A204.1 (cell line): ENCODE measurements at regions not wholly inside any gene's neighbourhood (a gene's known extent, or its start where the extent isn't known, plus 50 kb on each side); places are given as distances from the start of the nearest gene placed in this dataset.

Experiments
- FAIRE-seq: peaks from 2 replicates; lab custom pipeline; 2012; peaks lifted over from hg19 to GRCh38; lab: Jason Lieb, UNC

DNA sequence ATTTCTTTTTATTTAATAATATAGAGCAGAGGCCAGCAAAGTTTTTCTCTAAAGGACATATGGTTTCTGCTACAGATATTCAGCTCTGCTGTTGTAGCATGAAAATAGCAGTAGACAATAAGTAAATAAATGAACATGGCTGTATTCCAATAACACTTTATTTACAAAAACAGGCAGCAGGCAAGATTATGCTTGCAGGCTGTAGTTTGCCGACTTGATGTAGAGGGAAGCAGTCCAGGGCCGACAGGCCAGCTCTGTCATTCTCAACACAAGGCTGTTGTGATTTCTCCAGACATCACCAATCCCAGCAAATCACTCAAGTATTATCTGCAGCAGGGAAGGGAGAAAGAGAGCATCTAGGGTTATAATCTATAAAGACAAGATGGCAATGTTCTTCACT, 1062.5 kb upstream of the PCDH9 start:
- FAIRE-seq: no peak

DNA sequence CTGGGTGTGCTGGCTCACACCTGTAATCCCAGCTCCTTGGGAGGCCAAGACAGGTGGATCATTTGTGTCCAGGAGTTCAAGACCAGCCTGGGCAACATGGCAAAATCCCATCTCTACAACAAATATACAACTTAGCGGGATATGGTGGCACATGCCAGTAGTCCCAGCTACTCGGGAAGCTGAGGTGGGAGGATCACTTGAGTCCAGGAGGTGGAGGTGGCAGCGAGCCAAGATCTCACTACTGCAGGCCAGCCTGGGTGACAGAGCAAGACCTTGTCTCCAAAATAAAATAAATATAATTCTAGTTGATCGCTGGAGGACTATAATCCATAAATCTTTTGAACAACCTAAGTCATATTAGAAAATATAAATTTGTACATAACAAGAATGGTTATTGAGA, 1061.5 kb upstream of the PCDH9 start:
- no peak for FAIRE-seq

- FAIRE-seq: no peak
Measured at GRCh38 chr13:68275758-68276157, 1045.6 kb upstream of the PCDH9 start.

- no peak for FAIRE-seq
Measured at GRCh38 chr13:68272652-68273051, 1042.5 kb upstream of the PCDH9 start.

- no peak for FAIRE-seq
Measured at GRCh38 chr13:68264692-68265091, 1034.6 kb upstream of the PCDH9 start.

GRCh38 chr13:68261105-68261504, 1031.0 kb upstream of the PCDH9 start:
- FAIRE-seq: no peak

- FAIRE-seq: no peak
Measured at GRCh38 chr13:68257111-68257842, 1027.1 kb upstream of the PCDH9 start.

GRCh38 chr13:68254151-68254550, 1024.0 kb upstream of the PCDH9 start:
- FAIRE-seq: no peak

- FAIRE-seq: no peak
Measured at GRCh38 chr13:68234274-68234673, 1004.1 kb upstream of the PCDH9 start.

GRCh38 chr13:68232351-68233130, 1002.4 kb upstream of the PCDH9 start:
- no peak for FAIRE-seq

DNA sequence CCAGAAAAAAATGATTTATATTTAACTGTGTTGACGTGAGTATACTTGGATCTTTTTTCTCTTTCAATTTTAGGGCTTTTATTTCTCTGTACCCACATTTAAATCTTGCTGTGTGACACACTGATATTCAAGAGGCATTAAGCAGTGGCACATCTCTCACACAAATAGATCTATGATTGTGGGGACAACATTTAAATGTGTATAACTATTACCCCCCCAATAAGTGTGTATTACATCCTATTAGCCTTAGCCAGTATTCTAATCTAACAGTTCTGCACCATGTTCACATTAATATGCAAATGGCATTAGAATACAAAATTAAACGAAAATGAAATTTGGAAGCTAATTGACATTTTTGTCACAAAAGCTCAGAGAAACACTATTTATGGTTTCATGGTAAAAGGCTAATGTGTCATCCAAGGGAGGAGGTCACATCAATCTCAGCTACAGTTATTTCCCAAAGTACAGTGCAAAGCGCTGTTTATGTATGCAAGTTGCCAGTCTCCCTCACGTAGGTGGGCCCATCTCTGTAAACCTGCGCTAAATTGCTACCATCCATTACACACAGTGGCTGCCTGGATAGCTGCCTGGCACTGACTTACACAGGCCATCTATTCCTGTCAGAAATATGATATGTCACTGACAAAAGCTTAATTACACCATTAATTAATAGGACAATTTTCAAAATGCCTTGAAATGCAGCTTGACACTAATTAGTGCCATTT, 984.7 kb upstream of the PCDH9 start:
- FAIRE-seq: no peak

- no peak for FAIRE-seq
Measured at GRCh38 chr13:68199271-68199670, 969.1 kb upstream of the PCDH9 start.

DNA sequence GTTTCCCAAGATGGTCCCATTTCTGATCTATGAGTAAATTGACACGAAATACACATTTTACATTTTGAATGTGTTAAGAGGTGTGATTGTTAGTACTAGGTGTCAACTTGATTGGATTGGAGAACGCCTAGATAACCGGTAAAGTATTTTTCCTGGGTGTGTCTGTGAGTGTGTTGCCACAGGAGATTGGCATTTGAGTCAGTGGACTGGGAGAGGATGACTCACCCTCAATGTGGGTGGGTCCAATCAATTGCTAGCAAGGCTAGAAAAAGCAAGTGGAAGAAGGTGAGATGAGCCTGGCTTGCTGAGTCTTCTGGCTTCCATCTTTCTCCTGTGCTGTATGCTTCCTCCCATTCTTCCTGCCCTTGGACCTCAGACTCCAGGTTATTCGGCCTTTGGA, 960.7 kb upstream of the PCDH9 start:
- FAIRE-seq: no peak

- FAIRE-seq: no peak
Measured at GRCh38 chr13:68185444-68186141, 955.5 kb upstream of the PCDH9 start.

- no peak for FAIRE-seq
Measured at GRCh38 chr13:68176475-68176874, 946.3 kb upstream of the PCDH9 start.

DNA sequence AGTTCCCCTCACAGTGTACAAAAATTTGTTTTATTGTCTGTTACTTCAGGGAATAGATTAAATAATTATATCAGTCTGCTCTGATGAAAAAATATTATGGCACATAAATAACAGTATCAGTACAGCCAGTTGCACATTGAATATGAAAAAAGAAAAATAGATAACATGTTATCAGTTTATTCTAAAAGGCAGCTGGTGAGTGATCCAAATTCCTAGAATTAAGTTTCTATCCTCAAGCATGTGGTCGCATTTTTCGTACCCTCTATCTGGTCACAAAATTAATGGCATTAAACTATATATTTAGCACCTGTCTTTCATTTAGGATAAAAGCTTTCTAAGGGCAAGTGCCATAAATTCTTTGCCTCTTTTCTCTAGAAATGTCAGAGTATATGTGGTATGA, 944.8 kb upstream of the PCDH9 start:
- no peak for FAIRE-seq

DNA sequence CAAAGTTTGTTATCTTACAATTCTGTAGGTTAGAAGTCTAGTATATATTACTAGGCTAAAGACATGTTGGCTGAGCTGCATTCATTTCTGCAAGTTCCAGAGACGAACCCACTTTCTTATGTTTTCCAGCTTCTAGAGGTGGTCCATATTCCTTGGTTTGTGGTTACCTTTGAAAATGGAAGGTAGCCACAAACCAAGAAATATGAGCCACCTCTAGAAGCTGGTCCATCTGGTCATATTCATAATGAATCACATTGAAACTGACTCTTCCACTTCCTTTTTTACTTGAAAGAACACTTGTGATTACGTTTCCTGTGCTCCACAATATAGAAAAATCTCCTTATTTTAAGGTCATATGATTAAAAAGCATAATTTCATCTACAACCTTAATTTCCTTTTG, 943.0 kb upstream of the PCDH9 start:
- FAIRE-seq: no peak

DNA sequence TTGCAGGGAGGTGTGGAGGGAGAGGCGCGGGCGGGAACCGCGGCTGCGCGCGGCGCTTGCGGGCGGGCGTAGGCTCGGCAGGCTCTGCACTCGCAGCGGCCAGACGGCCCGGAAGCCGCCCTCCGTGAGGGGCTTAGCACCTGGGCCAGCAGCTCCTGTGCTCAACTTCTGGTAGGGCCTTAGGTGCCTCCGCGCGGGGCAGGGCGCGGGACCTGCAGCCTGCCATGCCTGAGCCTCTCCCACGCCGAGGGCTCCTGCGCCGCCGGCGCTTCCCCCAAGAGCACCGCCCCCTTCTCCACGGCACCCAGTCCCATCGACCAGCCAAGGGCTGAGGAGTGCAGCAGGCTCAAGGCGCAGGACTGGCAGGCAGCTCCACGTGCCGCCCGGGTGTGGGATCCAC, 940.8 kb upstream of the PCDH9 start:
- FAIRE-seq: no peak

- FAIRE-seq: no peak
Measured at GRCh38 chr13:68168448-68168847, 938.3 kb upstream of the PCDH9 start.

DNA sequence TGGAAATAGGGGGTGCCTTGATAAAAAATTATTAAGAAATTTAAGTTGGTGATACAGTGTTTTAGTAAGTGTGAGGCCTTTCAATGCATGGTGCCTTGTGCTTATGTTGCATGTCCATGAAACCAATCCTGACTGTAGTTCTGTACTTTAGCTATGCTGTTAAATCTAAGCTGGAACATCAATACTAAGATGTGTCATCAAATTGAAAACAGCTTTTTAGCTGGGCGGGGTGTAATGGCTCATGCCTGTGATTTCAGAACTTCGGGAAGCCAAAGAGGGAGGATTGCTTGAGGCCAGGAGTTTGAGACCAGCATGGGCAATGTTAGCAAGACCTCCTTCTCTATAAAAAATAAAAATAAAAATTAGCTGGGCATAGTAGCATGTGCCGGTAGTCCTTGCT, 930.3 kb upstream of the PCDH9 start:
- FAIRE-seq: no peak

- FAIRE-seq: no peak
Measured at GRCh38 chr13:68152414-68152813, 922.3 kb upstream of the PCDH9 start.

DNA sequence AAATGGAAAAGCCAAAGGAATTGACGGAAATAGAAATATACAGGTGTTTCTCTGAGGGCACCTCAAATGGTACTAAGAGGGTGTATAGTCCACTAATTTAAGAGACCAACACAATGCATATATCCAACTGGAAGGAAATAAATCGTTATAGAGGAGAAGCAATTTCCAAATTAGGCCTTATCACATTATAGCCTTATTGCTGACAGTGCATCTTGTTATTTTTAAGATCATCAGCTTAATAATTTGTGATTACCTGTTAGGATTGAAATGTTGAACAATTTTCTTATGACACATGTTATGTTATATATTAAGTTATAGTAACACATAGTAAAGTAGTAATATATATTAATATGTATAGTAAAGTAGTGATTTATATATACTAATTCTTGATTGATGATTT, 915.7 kb upstream of the PCDH9 start:
- FAIRE-seq: no peak
